ENCODE measurements at regions not wholly inside any gene's neighbourhood (a gene's known extent, or its start where the extent isn't known, plus 50 kb on each side); places are given as distances from the start of the nearest gene placed in this dataset.

- in situ Hi-C loops (cut with HindIII; ENCODE audit: low pct_ligation_motif_present, low sequenced_read_pairs): no loop called here
- H3K27me3 ChIP-seq (replicated peaks): no peaks in the 10 kb centered on the region
- DNase-seq: no peak
- TF ChIP-seq, protein P1, sequence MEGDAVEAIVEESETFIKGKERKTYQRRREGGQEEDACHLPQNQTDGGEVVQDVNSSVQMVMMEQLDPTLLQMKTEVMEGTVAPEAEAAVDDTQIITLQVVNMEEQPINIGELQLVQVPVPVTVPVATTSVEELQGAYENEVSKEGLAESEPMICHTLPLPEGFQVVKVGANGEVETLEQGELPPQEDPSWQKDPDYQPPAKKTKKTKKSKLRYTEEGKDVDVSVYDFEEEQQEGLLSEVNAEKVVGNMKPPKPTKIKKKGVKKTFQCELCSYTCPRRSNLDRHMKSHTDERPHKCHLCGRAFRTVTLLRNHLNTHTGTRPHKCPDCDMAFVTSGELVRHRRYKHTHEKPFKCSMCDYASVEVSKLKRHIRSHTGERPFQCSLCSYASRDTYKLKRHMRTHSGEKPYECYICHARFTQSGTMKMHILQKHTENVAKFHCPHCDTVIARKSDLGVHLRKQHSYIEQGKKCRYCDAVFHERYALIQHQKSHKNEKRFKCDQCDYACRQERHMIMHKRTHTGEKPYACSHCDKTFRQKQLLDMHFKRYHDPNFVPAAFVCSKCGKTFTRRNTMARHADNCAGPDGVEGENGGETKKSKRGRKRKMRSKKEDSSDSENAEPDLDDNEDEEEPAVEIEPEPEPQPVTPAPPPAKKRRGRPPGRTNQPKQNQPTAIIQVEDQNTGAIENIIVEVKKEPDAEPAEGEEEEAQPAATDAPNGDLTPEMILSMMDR (IDR thresholded peaks at IDR 0.05; ENCODE audit: low read depth, low read length, missing control alignments): no peak
- H3K36me3 ChIP-seq (replicated peaks): no peaks in the 10 kb centered on the region
- H3K27ac ChIP-seq: no peak overlapping the region
- H3K4me3 ChIP-seq (ENCODE audit: low read depth, low read length): no peak overlapping the region
These were observed 276.0 kb downstream of the FBXW7 start for GRCh38 chr4:152259866-152260265.

GRCh38 chr4:152258804-152259708, 276.8 kb downstream of the FBXW7 start:
- H3K27ac ChIP-seq: peak overlapping the region; percentile 57
- H3K27me3 ChIP-seq (replicated peaks): no peaks in the 10 kb centered on the region
- in situ Hi-C loops (cut with HindIII; ENCODE audit: low pct_ligation_motif_present, low sequenced_read_pairs): no loop called here
- TF ChIP-seq, protein P1 (IDR thresholded peaks at IDR 0.05; ENCODE audit: low read depth, low read length, missing control alignments): no peak
- no peak overlapping the region for H3K4me3 ChIP-seq (ENCODE audit: low read depth, low read length)
- DNase-seq: peak; percentile 48
- H3K36me3 ChIP-seq (replicated peaks): no peaks in the 10 kb centered on the region

DNA sequence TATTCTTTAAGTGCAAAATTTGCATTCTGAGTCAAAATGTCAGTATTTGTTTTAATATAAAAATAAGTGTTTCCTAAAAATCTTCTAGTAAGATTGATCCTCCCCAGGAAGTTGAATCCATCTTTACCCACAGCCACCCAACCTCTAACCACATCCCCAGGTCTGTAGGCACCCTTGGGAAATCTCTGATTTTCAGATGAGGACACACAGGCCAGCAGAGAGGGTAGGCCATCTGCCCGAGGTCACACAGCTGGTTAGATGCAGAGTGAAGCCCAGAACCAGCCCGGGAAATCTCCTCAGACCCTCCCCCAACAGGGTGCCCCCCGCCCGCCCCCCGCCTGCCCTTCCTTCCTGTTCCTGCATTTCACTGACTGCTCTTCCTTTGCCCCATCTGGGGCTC, 277.5 kb downstream of the FBXW7 start:
- in situ Hi-C loops (cut with HindIII; ENCODE audit: low pct_ligation_motif_present, low sequenced_read_pairs): no loop called here
- Histone ChIP-seq H3K4me3 (ENCODE audit: low read depth, low read length) (no peak overlapping the region), H3K27ac (peak overlapping the region; percentile 57), H3K27me3 (replicated peaks) (no peaks in the 10 kb centered on the region), H3K36me3 (replicated peaks) (no peaks in the 10 kb centered on the region)
- DNase-seq: no peak
- TF ChIP-seq, protein P1 (IDR thresholded peaks at IDR 0.05; ENCODE audit: low read depth, low read length, missing control alignments): no peak

GRCh38 chr4:152257601-152258066, 278.3 kb downstream of the FBXW7 start:
- Histone ChIP-seq H3K36me3 (replicated peaks) (no peaks in the 10 kb centered on the region), H3K4me3 (ENCODE audit: low read depth, low read length) (no peak overlapping the region), H3K27me3 (replicated peaks) (no peaks in the 10 kb centered on the region), H3K27ac (no peak overlapping the region)
- DNase-seq: peak; percentile 19
- in situ Hi-C loops (cut with HindIII; ENCODE audit: low pct_ligation_motif_present, low sequenced_read_pairs): no loop called here
- TF ChIP-seq, protein P1 (IDR thresholded peaks at IDR 0.05; ENCODE audit: low read depth, low read length, missing control alignments): no peak

DNA sequence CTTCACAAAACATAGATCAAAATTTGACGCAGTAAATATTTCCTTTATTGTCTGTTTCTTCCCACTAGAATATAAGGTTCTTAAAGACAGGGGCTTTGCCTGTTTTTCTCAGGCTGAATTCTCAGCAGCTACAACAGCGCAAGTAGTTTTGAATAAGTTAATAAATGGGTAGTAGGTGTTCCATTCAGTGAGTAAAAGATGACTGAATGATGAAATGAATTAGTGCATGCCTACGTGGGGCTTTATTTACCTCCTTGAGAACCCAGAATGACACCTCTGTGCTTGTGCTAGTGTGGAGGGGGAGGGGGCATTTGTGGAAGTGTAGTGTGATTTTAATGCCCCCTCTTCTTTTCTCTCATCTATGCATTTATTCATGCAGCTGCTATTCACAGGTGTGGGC, 278.9 kb downstream of the FBXW7 start:
- in situ Hi-C loops (cut with HindIII; ENCODE audit: low pct_ligation_motif_present, low sequenced_read_pairs): no loop called here
- Histone ChIP-seq H3K27me3 (replicated peaks) (no peaks in the 10 kb centered on the region), H3K4me3 (ENCODE audit: low read depth, low read length) (no peak overlapping the region), H3K36me3 (replicated peaks) (no peaks in the 10 kb centered on the region), H3K27ac (no peak overlapping the region)
- no peak for DNase-seq
- TF ChIP-seq, protein P1 (IDR thresholded peaks at IDR 0.05; ENCODE audit: low read depth, low read length, missing control alignments): no peak
